ENCODE measurements at regions not wholly inside any gene's neighbourhood (a gene's known extent, or its start where the extent isn't known, plus 50 kb on each side); places are given as distances from the start of the nearest gene placed in this dataset.

DNA sequence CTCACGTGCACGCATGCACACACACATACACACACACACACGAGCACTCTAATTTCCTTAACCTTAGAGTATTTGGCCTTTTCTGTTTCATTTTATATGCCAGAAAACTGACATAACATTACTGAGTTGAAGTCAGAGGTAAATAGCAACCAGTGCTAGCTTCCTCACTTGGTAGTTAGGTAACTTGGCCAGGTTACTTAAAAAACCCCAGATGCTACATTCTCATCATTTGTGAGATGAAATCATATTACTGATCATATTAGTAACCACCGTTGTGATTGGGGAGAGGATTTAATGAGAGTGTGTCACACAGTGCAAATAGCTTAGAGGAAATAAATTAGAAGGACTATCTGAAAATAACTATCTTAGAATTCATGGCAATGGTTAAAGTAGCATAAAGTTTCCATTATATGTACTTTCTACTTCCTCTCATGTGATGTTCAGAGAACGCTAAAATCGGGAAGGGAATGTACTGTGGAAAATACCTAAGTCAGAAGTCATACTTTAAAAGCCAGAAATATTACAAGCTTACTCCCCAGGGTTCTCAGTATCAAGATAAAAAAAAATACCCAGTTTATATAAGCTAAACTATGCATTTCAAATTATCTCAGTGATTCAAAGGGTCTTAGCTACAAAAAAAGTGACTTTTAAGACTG is 120.5 kb downstream of the TUSC1 start:
- TF ChIP-seq, protein P1, sequence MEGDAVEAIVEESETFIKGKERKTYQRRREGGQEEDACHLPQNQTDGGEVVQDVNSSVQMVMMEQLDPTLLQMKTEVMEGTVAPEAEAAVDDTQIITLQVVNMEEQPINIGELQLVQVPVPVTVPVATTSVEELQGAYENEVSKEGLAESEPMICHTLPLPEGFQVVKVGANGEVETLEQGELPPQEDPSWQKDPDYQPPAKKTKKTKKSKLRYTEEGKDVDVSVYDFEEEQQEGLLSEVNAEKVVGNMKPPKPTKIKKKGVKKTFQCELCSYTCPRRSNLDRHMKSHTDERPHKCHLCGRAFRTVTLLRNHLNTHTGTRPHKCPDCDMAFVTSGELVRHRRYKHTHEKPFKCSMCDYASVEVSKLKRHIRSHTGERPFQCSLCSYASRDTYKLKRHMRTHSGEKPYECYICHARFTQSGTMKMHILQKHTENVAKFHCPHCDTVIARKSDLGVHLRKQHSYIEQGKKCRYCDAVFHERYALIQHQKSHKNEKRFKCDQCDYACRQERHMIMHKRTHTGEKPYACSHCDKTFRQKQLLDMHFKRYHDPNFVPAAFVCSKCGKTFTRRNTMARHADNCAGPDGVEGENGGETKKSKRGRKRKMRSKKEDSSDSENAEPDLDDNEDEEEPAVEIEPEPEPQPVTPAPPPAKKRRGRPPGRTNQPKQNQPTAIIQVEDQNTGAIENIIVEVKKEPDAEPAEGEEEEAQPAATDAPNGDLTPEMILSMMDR (conservative IDR thresholded peaks at IDR 0.05 in 1 of 2, IDR thresholded peaks at IDR 0.05 in 1 of 2; ENCODE audit: extremely low read depth in 1 of 2, insufficient read depth in 1 of 2, low read depth in 1 of 2, low read length in 2 of 2): no peak
- TF ChIP-seq EZH2 (IDR thresholded peaks at IDR 0.05; ENCODE audit: borderline replicate concordance, low read length): no peak

Measured in mammary epithelial cell (primary cell).